ENCODE measurements at regions not wholly inside any gene's neighbourhood (a gene's known extent, or its start where the extent isn't known, plus 50 kb on each side); places are given as distances from the start of the nearest gene placed in this dataset.

DNA sequence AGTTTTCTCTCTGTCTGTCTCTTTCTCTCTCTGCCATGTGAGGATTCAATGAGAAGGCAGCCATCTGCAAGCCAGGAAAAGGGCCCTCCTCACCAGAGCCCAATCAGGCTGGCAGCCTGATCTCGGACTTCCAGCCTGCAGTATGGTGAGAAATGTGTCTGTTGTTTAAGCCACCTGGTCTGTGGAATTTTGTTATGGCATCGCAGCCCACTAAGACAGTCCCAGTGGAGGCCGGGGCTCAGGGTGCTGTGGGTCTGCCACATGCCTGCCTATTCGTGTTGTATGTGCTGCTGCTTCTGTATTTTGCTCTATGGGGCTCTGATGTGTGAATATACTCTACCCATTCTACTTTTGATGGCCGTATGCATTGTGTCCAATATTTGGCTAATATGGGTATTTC lies 139.0 kb upstream of the HS6ST1 start:
- no peak for TF ChIP-seq CBFB (CRISPR knock-in tag; IDR thresholded peaks at IDR 0.05; ENCODE audit: low read depth)
- no peak for TF ChIP-seq ATF2 (CRISPR knock-in tag; IDR thresholded peaks at IDR 0.05; ENCODE audit: borderline replicate concordance, low read depth)
- TF ChIP-seq, protein P1, sequence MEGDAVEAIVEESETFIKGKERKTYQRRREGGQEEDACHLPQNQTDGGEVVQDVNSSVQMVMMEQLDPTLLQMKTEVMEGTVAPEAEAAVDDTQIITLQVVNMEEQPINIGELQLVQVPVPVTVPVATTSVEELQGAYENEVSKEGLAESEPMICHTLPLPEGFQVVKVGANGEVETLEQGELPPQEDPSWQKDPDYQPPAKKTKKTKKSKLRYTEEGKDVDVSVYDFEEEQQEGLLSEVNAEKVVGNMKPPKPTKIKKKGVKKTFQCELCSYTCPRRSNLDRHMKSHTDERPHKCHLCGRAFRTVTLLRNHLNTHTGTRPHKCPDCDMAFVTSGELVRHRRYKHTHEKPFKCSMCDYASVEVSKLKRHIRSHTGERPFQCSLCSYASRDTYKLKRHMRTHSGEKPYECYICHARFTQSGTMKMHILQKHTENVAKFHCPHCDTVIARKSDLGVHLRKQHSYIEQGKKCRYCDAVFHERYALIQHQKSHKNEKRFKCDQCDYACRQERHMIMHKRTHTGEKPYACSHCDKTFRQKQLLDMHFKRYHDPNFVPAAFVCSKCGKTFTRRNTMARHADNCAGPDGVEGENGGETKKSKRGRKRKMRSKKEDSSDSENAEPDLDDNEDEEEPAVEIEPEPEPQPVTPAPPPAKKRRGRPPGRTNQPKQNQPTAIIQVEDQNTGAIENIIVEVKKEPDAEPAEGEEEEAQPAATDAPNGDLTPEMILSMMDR (IDR thresholded peaks at IDR 0.05): no peak
